ENCODE measurements at regions not wholly inside any gene's neighbourhood (a gene's known extent, or its start where the extent isn't known, plus 50 kb on each side); places are given as distances from the start of the nearest gene placed in this dataset.

GRCh38 chr10:45075826-45076380 lies 75.2 kb downstream of the ZNF22 start:
- Histone ChIP-seq H3K79me2 (ENCODE audit: control insufficient read depth, insufficient read depth, low read length) (no peaks in the 10 kb centered on the region), H3K36me3 (ENCODE audit: control insufficient read depth, insufficient read depth, low read length) (no peaks in the 10 kb centered on the region), H3K4me3 (replicated peaks in 1 of 4; ENCODE audit: control extremely low read depth in 1 of 4, insufficient read depth in 1 of 4, low read depth in 3 of 4, low read length in 4 of 4) (no peak overlapping the region), H3K4me2 (ENCODE audit: extremely low read depth, insufficient read depth, low read length) (no peak overlapping the region), H3K27me3 (ENCODE audit: control insufficient read depth, insufficient read depth, low read length) (no peaks in the 10 kb centered on the region), H4K20me1 (ENCODE audit: control insufficient read depth, extremely low read depth, insufficient read depth, low read length) (no peaks in the 10 kb centered on the region), H3K27ac (ENCODE audit: insufficient read depth, low read length) (no peak overlapping the region), H2AFZ (ENCODE audit: low read length) (no peak overlapping the region), H3K9me3 (ENCODE audit: control insufficient read depth, insufficient read depth, low read depth, low read length) (no peaks in the 10 kb centered on the region), H3K9ac (ENCODE audit: insufficient read depth, low read length) (no peak overlapping the region), H3K4me1 (ENCODE audit: control insufficient read depth, extremely low read depth, insufficient read depth, low read length) (no peaks in the 10 kb centered on the region)
- DNase-seq (ENCODE audit: low read depth in 2 of 2): no peak
- TF ChIP-seq EZH2 (IDR thresholded peaks at IDR 0.05; ENCODE audit: low read length, missing control alignments): no peak
- TF ChIP-seq, protein P1, sequence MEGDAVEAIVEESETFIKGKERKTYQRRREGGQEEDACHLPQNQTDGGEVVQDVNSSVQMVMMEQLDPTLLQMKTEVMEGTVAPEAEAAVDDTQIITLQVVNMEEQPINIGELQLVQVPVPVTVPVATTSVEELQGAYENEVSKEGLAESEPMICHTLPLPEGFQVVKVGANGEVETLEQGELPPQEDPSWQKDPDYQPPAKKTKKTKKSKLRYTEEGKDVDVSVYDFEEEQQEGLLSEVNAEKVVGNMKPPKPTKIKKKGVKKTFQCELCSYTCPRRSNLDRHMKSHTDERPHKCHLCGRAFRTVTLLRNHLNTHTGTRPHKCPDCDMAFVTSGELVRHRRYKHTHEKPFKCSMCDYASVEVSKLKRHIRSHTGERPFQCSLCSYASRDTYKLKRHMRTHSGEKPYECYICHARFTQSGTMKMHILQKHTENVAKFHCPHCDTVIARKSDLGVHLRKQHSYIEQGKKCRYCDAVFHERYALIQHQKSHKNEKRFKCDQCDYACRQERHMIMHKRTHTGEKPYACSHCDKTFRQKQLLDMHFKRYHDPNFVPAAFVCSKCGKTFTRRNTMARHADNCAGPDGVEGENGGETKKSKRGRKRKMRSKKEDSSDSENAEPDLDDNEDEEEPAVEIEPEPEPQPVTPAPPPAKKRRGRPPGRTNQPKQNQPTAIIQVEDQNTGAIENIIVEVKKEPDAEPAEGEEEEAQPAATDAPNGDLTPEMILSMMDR (conservative IDR thresholded peaks at IDR 0.05 in 1 of 2, IDR thresholded peaks at IDR 0.05 in 1 of 2; ENCODE audit: low read depth in 1 of 2, low read length in 2 of 2): no peak

- H3K27ac ChIP-seq (ENCODE audit: insufficient read depth, low read length): no peak overlapping the region
- no peak overlapping the region for H3K4me3 ChIP-seq (replicated peaks in 1 of 4; ENCODE audit: control extremely low read depth in 1 of 4, insufficient read depth in 1 of 4, low read depth in 3 of 4, low read length in 4 of 4)
- H3K36me3 ChIP-seq (ENCODE audit: control insufficient read depth, insufficient read depth, low read length): no peaks in the 10 kb centered on the region
- H3K9me3 ChIP-seq (ENCODE audit: control insufficient read depth, insufficient read depth, low read depth, low read length): no peaks in the 10 kb centered on the region
- no peaks in the 10 kb centered on the region for H3K27me3 ChIP-seq (ENCODE audit: control insufficient read depth, insufficient read depth, low read length)
- H3K79me2 ChIP-seq (ENCODE audit: control insufficient read depth, insufficient read depth, low read length): no peaks in the 10 kb centered on the region
- no peak for DNase-seq (ENCODE audit: low read depth in 2 of 2)
- TF ChIP-seq EZH2 (IDR thresholded peaks at IDR 0.05; ENCODE audit: low read length, missing control alignments): no peak
- TF ChIP-seq, protein P1 (conservative IDR thresholded peaks at IDR 0.05 in 1 of 2, IDR thresholded peaks at IDR 0.05 in 1 of 2; ENCODE audit: low read depth in 1 of 2, low read length in 2 of 2): no peak
- H2AFZ ChIP-seq (ENCODE audit: low read length): no peak overlapping the region
- no peak overlapping the region for H3K4me2 ChIP-seq (ENCODE audit: extremely low read depth, insufficient read depth, low read length)
- H3K9ac ChIP-seq (ENCODE audit: insufficient read depth, low read length): no peak overlapping the region
- H3K4me1 ChIP-seq (ENCODE audit: control insufficient read depth, extremely low read depth, insufficient read depth, low read length): no peaks in the 10 kb centered on the region
- no peaks in the 10 kb centered on the region for H4K20me1 ChIP-seq (ENCODE audit: control insufficient read depth, extremely low read depth, insufficient read depth, low read length)
Measured at GRCh38 chr10:45076891-45077290, 76.2 kb downstream of the ZNF22 start.

DNA sequence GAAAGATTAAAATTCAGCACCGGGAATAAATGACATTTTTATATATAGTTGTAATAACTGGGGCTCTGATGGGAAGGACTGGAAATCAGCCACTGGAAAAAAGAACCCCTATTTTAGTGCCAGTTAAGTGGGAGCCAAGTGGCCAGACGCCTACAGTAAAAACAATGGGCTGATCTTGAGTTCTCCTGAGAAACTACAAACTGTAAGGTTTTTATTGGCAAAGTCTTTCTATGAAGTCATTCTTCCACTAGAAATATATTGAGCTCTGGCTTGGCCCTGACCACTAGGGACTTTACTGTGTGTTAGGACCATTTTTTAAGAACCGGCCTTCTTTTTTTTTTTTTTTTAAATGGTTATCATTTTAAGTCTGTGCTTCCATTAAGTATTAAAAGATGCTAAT lies 79.6 kb downstream of the ZNF22 start:
- no peaks in the 10 kb centered on the region for H4K20me1 ChIP-seq (ENCODE audit: control insufficient read depth, extremely low read depth, insufficient read depth, low read length)
- no peaks in the 10 kb centered on the region for H3K27me3 ChIP-seq (ENCODE audit: control insufficient read depth, insufficient read depth, low read length)
- H3K27ac ChIP-seq (ENCODE audit: insufficient read depth, low read length): no peak overlapping the region
- H3K36me3 ChIP-seq (ENCODE audit: control insufficient read depth, insufficient read depth, low read length): no peaks in the 10 kb centered on the region
- H3K4me1 ChIP-seq (ENCODE audit: control insufficient read depth, extremely low read depth, insufficient read depth, low read length): no peaks in the 10 kb centered on the region
- H3K9ac ChIP-seq (ENCODE audit: insufficient read depth, low read length): no peak overlapping the region
- H3K4me2 ChIP-seq (ENCODE audit: extremely low read depth, insufficient read depth, low read length): no peak overlapping the region
- H2AFZ ChIP-seq (ENCODE audit: low read length): no peak overlapping the region
- DNase-seq (ENCODE audit: low read depth in 2 of 2): no peak
- H3K9me3 ChIP-seq (ENCODE audit: control insufficient read depth, insufficient read depth, low read depth, low read length): no peaks in the 10 kb centered on the region
- H3K79me2 ChIP-seq (ENCODE audit: control insufficient read depth, insufficient read depth, low read length): no peaks in the 10 kb centered on the region
- H3K4me3 ChIP-seq (replicated peaks in 1 of 4; ENCODE audit: control extremely low read depth in 1 of 4, insufficient read depth in 1 of 4, low read depth in 3 of 4, low read length in 4 of 4): no peak overlapping the region
- TF ChIP-seq, protein P1 (conservative IDR thresholded peaks at IDR 0.05 in 1 of 2, IDR thresholded peaks at IDR 0.05 in 1 of 2; ENCODE audit: low read depth in 1 of 2, low read length in 2 of 2): no peak
- TF ChIP-seq EZH2 (IDR thresholded peaks at IDR 0.05; ENCODE audit: low read length, missing control alignments): no peak

Data from fibroblast of lung (primary cell).